ENCODE measurements at regions not wholly inside any gene's neighbourhood (a gene's known extent, or its start where the extent isn't known, plus 50 kb on each side); places are given as distances from the start of the nearest gene placed in this dataset.
A peak's percentile ranks its signal among the peaks of the same experiment; 100 is the strongest.

DNA sequence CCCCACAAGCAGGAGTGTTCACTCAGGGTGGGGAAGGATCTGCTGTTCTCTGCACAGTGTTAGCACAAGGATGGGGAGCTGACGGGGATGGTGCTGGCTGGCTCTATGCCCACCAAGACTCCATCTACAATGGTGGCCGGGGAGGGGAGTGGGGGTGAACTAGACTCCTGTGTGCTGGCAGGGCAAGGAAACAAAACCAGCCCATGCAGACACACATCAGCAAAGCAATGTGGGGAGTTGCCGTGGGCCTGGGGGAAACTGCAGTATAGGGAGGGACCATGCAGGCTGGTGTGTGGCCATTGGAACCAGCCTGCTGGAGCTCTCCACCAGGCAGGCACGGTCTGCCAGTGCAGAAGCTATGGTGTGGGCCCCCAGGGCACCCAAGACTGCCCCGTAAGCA lies 195.1 kb downstream of the PWWP3B start:
- no peaks in the 10 kb centered on the region for H3K36me3 ChIP-seq (ENCODE audit: control insufficient read depth, insufficient read depth, low read length)
- TF ChIP-seq SIN3A (IDR thresholded peaks at IDR 0.05; ENCODE audit: borderline replicate concordance, insufficient read depth, low read depth, low read length) (no peak), POLR2AphosphoS5 (IDR thresholded peaks at IDR 0.05; ENCODE audit: low read depth, low read length) (no peak), TCF7L2 (IDR thresholded peaks at IDR 0.05; ENCODE audit: low read depth, low read length) (no peak)
- TF ChIP-seq, protein P1, sequence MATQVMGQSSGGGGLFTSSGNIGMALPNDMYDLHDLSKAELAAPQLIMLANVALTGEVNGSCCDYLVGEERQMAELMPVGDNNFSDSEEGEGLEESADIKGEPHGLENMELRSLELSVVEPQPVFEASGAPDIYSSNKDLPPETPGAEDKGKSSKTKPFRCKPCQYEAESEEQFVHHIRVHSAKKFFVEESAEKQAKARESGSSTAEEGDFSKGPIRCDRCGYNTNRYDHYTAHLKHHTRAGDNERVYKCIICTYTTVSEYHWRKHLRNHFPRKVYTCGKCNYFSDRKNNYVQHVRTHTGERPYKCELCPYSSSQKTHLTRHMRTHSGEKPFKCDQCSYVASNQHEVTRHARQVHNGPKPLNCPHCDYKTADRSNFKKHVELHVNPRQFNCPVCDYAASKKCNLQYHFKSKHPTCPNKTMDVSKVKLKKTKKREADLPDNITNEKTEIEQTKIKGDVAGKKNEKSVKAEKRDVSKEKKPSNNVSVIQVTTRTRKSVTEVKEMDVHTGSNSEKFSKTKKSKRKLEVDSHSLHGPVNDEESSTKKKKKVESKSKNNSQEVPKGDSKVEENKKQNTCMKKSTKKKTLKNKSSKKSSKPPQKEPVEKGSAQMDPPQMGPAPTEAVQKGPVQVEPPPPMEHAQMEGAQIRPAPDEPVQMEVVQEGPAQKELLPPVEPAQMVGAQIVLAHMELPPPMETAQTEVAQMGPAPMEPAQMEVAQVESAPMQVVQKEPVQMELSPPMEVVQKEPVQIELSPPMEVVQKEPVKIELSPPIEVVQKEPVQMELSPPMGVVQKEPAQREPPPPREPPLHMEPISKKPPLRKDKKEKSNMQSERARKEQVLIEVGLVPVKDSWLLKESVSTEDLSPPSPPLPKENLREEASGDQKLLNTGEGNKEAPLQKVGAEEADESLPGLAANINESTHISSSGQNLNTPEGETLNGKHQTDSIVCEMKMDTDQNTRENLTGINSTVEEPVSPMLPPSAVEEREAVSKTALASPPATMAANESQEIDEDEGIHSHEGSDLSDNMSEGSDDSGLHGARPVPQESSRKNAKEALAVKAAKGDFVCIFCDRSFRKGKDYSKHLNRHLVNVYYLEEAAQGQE (IDR thresholded peaks at IDR 0.05; ENCODE audit: insufficient read depth in 1 of 2, low read depth in 2 of 2, low read length in 1 of 2), result no peak
- TF ChIP-seq, protein P2, sequence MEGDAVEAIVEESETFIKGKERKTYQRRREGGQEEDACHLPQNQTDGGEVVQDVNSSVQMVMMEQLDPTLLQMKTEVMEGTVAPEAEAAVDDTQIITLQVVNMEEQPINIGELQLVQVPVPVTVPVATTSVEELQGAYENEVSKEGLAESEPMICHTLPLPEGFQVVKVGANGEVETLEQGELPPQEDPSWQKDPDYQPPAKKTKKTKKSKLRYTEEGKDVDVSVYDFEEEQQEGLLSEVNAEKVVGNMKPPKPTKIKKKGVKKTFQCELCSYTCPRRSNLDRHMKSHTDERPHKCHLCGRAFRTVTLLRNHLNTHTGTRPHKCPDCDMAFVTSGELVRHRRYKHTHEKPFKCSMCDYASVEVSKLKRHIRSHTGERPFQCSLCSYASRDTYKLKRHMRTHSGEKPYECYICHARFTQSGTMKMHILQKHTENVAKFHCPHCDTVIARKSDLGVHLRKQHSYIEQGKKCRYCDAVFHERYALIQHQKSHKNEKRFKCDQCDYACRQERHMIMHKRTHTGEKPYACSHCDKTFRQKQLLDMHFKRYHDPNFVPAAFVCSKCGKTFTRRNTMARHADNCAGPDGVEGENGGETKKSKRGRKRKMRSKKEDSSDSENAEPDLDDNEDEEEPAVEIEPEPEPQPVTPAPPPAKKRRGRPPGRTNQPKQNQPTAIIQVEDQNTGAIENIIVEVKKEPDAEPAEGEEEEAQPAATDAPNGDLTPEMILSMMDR (IDR thresholded peaks at IDR 0.05), result no peak
- intact Hi-C loops (cut with micrococcal nuclease; ENCODE audit: unreplicated experiment) (no loop called here), in situ Hi-C loops (cut with HindIII; ENCODE audit: low pct_unique_long_range_greater_than_20kb, low sequenced_read_pairs) (no loop called here)
- no peak overlapping the region for H3K4me3 ChIP-seq (ENCODE audit: low read depth in 2 of 2, low read length in 2 of 2)
- H3K4me1 ChIP-seq (ENCODE audit: control insufficient read depth, insufficient read depth, low read length), result no peaks in the 10 kb centered on the region
- H3K27me3 ChIP-seq (ENCODE audit: control insufficient read depth, insufficient read depth, low read length), result no peaks in the 10 kb centered on the region
- CTCF ChIA-PET, result no interaction called here
- no peaks in the 10 kb centered on the region for H3K9me3 ChIP-seq (ENCODE audit: control insufficient read depth, insufficient read depth, low read depth, low read length)
- H3K27ac ChIP-seq (ENCODE audit: low read length), result no peak overlapping the region
- DNase-seq (ENCODE audit: low read depth, low spot score) (no peak), ATAC-seq (no peak)
- no TSS peak for BruUV-seq (replicated peaks)
- POLR2A ChIA-PET, result no interaction called here

DNA sequence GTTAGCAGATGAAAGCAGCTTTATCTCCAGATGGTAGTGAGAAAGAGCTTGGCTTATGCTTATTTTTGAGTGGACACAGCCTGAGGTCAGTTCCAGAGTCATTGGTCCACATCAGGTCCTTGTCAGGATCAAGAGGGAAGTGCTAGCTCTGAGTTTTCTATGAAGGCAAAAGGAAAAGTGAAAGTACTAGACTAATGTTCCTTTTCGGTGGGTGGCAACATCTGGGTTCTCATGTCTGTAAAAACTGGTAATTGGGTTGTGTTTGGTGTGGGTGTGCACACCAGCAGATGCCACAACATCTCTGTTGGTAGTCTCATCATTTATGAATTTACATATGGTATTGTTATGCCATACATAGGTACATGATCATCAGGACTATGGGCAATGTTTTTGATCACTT lies 210.5 kb downstream of the PWWP3B start:
- CTCF ChIA-PET, result no interaction called here
- intact Hi-C loops (cut with micrococcal nuclease; ENCODE audit: unreplicated experiment) (no loop called here), in situ Hi-C loops (cut with HindIII; ENCODE audit: low pct_unique_long_range_greater_than_20kb, low sequenced_read_pairs) (no loop called here)
- Histone ChIP-seq H3K9me3 (ENCODE audit: control insufficient read depth, insufficient read depth, low read depth, low read length) (no peaks in the 10 kb centered on the region), H3K4me3 (ENCODE audit: low read depth in 2 of 2, low read length in 2 of 2) (peak overlapping the region in 1 of 2 experiments; percentile 3; a peak in 1 of 4 replicates), H3K27ac (ENCODE audit: low read length) (no peak overlapping the region), H3K36me3 (ENCODE audit: control insufficient read depth, insufficient read depth, low read length) (no peaks in the 10 kb centered on the region), H3K4me1 (ENCODE audit: control insufficient read depth, insufficient read depth, low read length) (no peaks in the 10 kb centered on the region), H3K27me3 (ENCODE audit: control insufficient read depth, insufficient read depth, low read length) (no peaks in the 10 kb centered on the region)
- BruUV-seq (replicated peaks), result no TSS peak
- POLR2A ChIA-PET, result no interaction called here
- no peak for DNase-seq (ENCODE audit: low read depth, low spot score)
- TF ChIP-seq POLR2AphosphoS5 (IDR thresholded peaks at IDR 0.05; ENCODE audit: low read depth, low read length), result no peak
- no peak for TF ChIP-seq SIN3A (IDR thresholded peaks at IDR 0.05; ENCODE audit: borderline replicate concordance, insufficient read depth, low read depth, low read length)
- TF ChIP-seq, protein P1 (IDR thresholded peaks at IDR 0.05; ENCODE audit: insufficient read depth in 1 of 2, low read depth in 2 of 2, low read length in 1 of 2), result no peak
- TF ChIP-seq, protein P2 (IDR thresholded peaks at IDR 0.05), result no peak
- TF ChIP-seq TCF7L2 (IDR thresholded peaks at IDR 0.05; ENCODE audit: low read depth, low read length), result no peak
- ATAC-seq, result no peak
